Neural crest cell (in vitro differentiated cells): ENCODE measurements at regions not wholly inside any gene's neighbourhood (a gene's known extent, or its start where the extent isn't known, plus 50 kb on each side); places are given as distances from the start of the nearest gene placed in this dataset.

Experiments
- DNase-seq: peaks from one replicate; pipeline ENCODE4 v3.0.0; 2021; ENCODE audit warnings: low read depth, mixed read lengths, low spot score
- H3K27ac Mint-ChIP-seq: one replicate; pipeline ENCODE4 v1.8.0; 2021; ENCODE audit warnings: mild to moderate bottlenecking, mixed read lengths; ENCODE audit not compliant: unreplicated experiment
- H3K27me3 Mint-ChIP-seq: 2 replicates; pipeline ENCODE4 v1.8.0; 2021; ENCODE audit warnings: low read depth, mild to moderate bottlenecking, mixed read lengths
- H3K36me3 Mint-ChIP-seq: 2 replicates; pipeline ENCODE4 v1.8.0; 2021; ENCODE audit warnings: low read depth, mild to moderate bottlenecking, mixed read lengths
- H3K4me1 Mint-ChIP-seq: 2 replicates; pipeline ENCODE4 v1.8.0; 2021; ENCODE audit warnings: mixed read lengths
- H3K4me3 Mint-ChIP-seq: one replicate; pipeline ENCODE4 v1.8.0; 2021; ENCODE audit warnings: mild to moderate bottlenecking, mixed read lengths
- H3K9me3 Mint-ChIP-seq: 2 replicates; pipeline ENCODE4 v1.8.0; 2021; ENCODE audit warnings: mixed read lengths
- CTCF ChIP-seq: fragments of 200-600 bp; sonication (generic); conservative IDR thresholded peaks from 2 replicates; pipeline ENCODE4 v1.5.0; 2021; ENCODE audit warnings: antibody characterized with exemption, mild to moderate bottlenecking

GRCh38 chr1:55725378-55725777 is 510.2 kb upstream of the USP24 start:
- Mint-ChIP-seq H3K27me3 (peaks cover 12% of the 10 kb centered on the region), H3K27ac (no peak overlapping the region), H3K4me3 (no peak overlapping the region), H3K9me3 (peaks cover 5% of the 10 kb centered on the region), H3K36me3 (no peaks in the 10 kb centered on the region), H3K4me1 (no peaks in the 10 kb centered on the region)
- no peak for DNase-seq
- TF ChIP-seq CTCF, result no peak

GRCh38 chr1:55724551-55725325 is 509.6 kb upstream of the USP24 start:
- peaks cover 3% of the 10 kb centered on the region for H3K9me3 Mint-ChIP-seq
- H3K27me3 Mint-ChIP-seq, result peaks cover 14% of the 10 kb centered on the region
- no peaks in the 10 kb centered on the region for H3K4me1 Mint-ChIP-seq
- H3K4me3 Mint-ChIP-seq, result no peak overlapping the region
- no peaks in the 10 kb centered on the region for H3K36me3 Mint-ChIP-seq
- no peak for TF ChIP-seq CTCF
- no peak overlapping the region for H3K27ac Mint-ChIP-seq
- DNase-seq, result no peak

- Mint-ChIP-seq H3K27ac (no peak overlapping the region), H3K27me3 (peaks cover 29% of the 10 kb centered on the region), H3K4me3 (no peak overlapping the region), H3K9me3 (peaks cover 3% of the 10 kb centered on the region), H3K36me3 (no peaks in the 10 kb centered on the region), H3K4me1 (no peaks in the 10 kb centered on the region)
- DNase-seq, result no peak
- no peak for TF ChIP-seq CTCF
These were observed 507.8 kb upstream of the USP24 start for GRCh38 chr1:55723001-55723400.

GRCh38 chr1:55720261-55720660 is 505.1 kb upstream of the USP24 start:
- no peak for DNase-seq
- Mint-ChIP-seq H3K4me1 (no peaks in the 10 kb centered on the region), H3K9me3 (peaks cover 3% of the 10 kb centered on the region), H3K27me3 (peaks cover 42% of the 10 kb centered on the region), H3K36me3 (no peaks in the 10 kb centered on the region), H3K27ac (no peak overlapping the region), H3K4me3 (no peak overlapping the region)
- TF ChIP-seq CTCF, result no peak

- Mint-ChIP-seq H3K9me3 (peaks cover under 1% of the 10 kb centered on the region), H3K4me3 (no peak overlapping the region), H3K36me3 (no peaks in the 10 kb centered on the region), H3K27ac (peak overlapping the region; percentile 16), H3K27me3 (peaks cover 52% of the 10 kb centered on the region), H3K4me1 (no peaks in the 10 kb centered on the region)
- no peak for DNase-seq
- TF ChIP-seq CTCF, result no peak
These were observed 503.9 kb upstream of the USP24 start for GRCh38 chr1:55718758-55719671.
